Keratinocyte (primary cell): ENCODE measurements at regions not wholly inside any gene's neighbourhood (a gene's known extent, or its start where the extent isn't known, plus 50 kb on each side); places are given as distances from the start of the nearest gene placed in this dataset.
A peak's percentile ranks its signal among the peaks of the same experiment; 100 is the strongest.

Experiments
- DNase-seq: peaks from one replicate; pipeline ENCODE4 v3.0.0-alpha.2; 2011; ENCODE audit warnings: low read depth, missing footprints, low spot score
- FAIRE-seq: peaks from 2 replicates; lab custom pipeline; 2011; peaks lifted over from hg19 to GRCh38; lab: Jason Lieb, UNC
- H2AFZ ChIP-seq: 2 replicates; pipeline ENCODE4 v1.6.0; 2012; ENCODE audit warnings: low read length, control low read depth, inconsistent platforms; ENCODE audit not compliant: control insufficient read depth
- H3K27ac ChIP-seq: 2 replicates; pipeline ENCODE4 v1.5.1; 2011; ENCODE audit warnings: low read length; ENCODE audit not compliant: control insufficient read depth, insufficient read depth
- H3K27me3 ChIP-seq: 3 replicates; pipeline ENCODE4 v1.6.0; 2011; ENCODE audit warnings: low read length; ENCODE audit not compliant: control insufficient read depth, insufficient read depth; ENCODE audit errors: extremely low read depth
- H3K36me3 ChIP-seq, 2 experiments: 2 replicates in 1 of 2; 3 replicates in 1 of 2; pipeline ENCODE4 v1.5.1; 2011; ENCODE audit warnings: low read length in 2 of 2, mild to moderate bottlenecking in 1 of 2; ENCODE audit not compliant: control insufficient read depth in 2 of 2, insufficient read depth in 2 of 2; ENCODE audit errors: extremely low read depth in 1 of 2
- H3K4me1 ChIP-seq: 3 replicates; pipeline ENCODE4 v1.5.1; 2011; ENCODE audit warnings: low read length; ENCODE audit not compliant: control insufficient read depth, insufficient read depth; ENCODE audit errors: extremely low read depth
- H3K4me2 ChIP-seq: 3 replicates; pipeline ENCODE4 v1.6.0; 2011; ENCODE audit warnings: low read depth, low read length; ENCODE audit not compliant: control insufficient read depth, insufficient read depth; ENCODE audit errors: extremely low read depth
- H3K4me3 ChIP-seq, 3 experiments: fragments of 200-600 bp in 1 of 3; sonication (generic) in 1 of 3; 2 replicates in 2 of 3; 3 replicates in 1 of 3; pipeline ENCODE4 v1.5.1; 2011 to 2016; ENCODE audit warnings: low read length in 3 of 3, mild to moderate bottlenecking in 3 of 3, control low read depth in 2 of 3, inconsistent platforms in 1 of 3, low read depth in 1 of 3, mixed read lengths in 1 of 3, mixed run types in 1 of 3, moderate library complexity in 1 of 3; ENCODE audit not compliant: control insufficient read depth in 2 of 3, insufficient read depth in 2 of 3; ENCODE audit errors: extremely low read depth in 1 of 3
- H3K79me2 ChIP-seq: 2 replicates; pipeline ENCODE4 v1.6.0; 2012; ENCODE audit warnings: low read length; ENCODE audit not compliant: control insufficient read depth, insufficient read depth
- H3K9ac ChIP-seq: 3 replicates; pipeline ENCODE4 v1.6.0; 2011; ENCODE audit warnings: low read length; ENCODE audit not compliant: control insufficient read depth, insufficient read depth; ENCODE audit errors: extremely low read depth
- H3K9me1 ChIP-seq: 3 replicates; pipeline ENCODE4 v1.6.0; 2011; ENCODE audit warnings: low read length; ENCODE audit not compliant: control insufficient read depth, insufficient read depth; ENCODE audit errors: extremely low read depth
- H3K9me3 ChIP-seq: 2 replicates; pipeline ENCODE4 v1.5.1; 2012; ENCODE audit warnings: low read depth, low read length; ENCODE audit not compliant: control insufficient read depth
- H4K20me1 ChIP-seq: 3 replicates; pipeline ENCODE4 v1.6.0; 2011; ENCODE audit warnings: low read length; ENCODE audit not compliant: control insufficient read depth, insufficient read depth; ENCODE audit errors: extremely low read depth
- CTCF ChIP-seq, 3 experiments: IDR thresholded peaks in 1 of 3; conservative IDR thresholded peaks in 1 of 3; optimal IDR thresholded peaks in 1 of 3; 2 replicates in 2 of 3; 3 replicates in 1 of 3; pipeline versions ENCODE3 to v1.5.1; 2011; ENCODE audit warnings: low read length in 3 of 3, mild to moderate bottlenecking in 3 of 3, moderate library complexity in 2 of 3, control low read depth in 1 of 3, inconsistent platforms in 1 of 3; ENCODE audit not compliant: insufficient read depth in 2 of 3; ENCODE audit errors: extremely low read depth in 1 of 3
- EZH2 ChIP-seq: IDR thresholded peaks from one replicate; pipeline ENCODE4 v1.6.1; 2012; ENCODE audit warnings: inconsistent platforms, mild to moderate bottlenecking, low read length, moderate library complexity
- dilution Hi-C: fragments of 300-500 bp; cut with MboI; formaldehyde crosslinking; loops from one replicate; pipeline ENCODE4 v1.7.0; 2020; ENCODE audit warnings: low sequenced_read_pairs; ENCODE audit not compliant: extremely low pct_ligation_motif_present

GRCh38 chr20:59428441-59429205, 128.2 kb downstream of the EDN3 start:
- Histone ChIP-seq H3K27me3 (no peaks in the 10 kb centered on the region), H4K20me1 (no peaks in the 10 kb centered on the region)
- dilution Hi-C loops, result no loop called here

GRCh38 chr20:59429396-59429795, 129.0 kb downstream of the EDN3 start:
- Histone ChIP-seq H3K4me2 (peak overlapping the region; percentile 31), H3K27ac (no peak overlapping the region)
- dilution Hi-C loops, result no loop called here

More at GRCh38 chr20:59428441-59429205, 128.2 kb downstream of the EDN3 start:
- Histone ChIP-seq H3K9me3 (no peaks in the 10 kb centered on the region), H3K4me1 (no peaks in the 10 kb centered on the region), H3K4me2 (peak overlapping the region; percentile 31), H3K79me2 (no peaks in the 10 kb centered on the region), H3K9ac (no peak overlapping the region), H3K27ac (no peak overlapping the region), H3K36me3 (no peaks in the 10 kb centered on the region), H3K9me1 (no peaks in the 10 kb centered on the region), H3K4me3 (no peak overlapping the region), H2AFZ (no peak overlapping the region)
- DNase-seq (no peak), FAIRE-seq (no peak)
- TF ChIP-seq CTCF (optimal IDR thresholded peaks at IDR 0.05 in 1 of 3, IDR thresholded peaks at IDR 0.05 in 1 of 3, conservative IDR thresholded peaks at IDR 0.05 in 1 of 3; ENCODE audit: extremely low read depth in 1 of 3, insufficient read depth in 2 of 3, low read length in 3 of 3) (peak in 2 of 3 experiments; percentile 21 to 28), EZH2 (no peak)

More at GRCh38 chr20:59429396-59429795, 129.0 kb downstream of the EDN3 start:
- H3K27me3 ChIP-seq, result no peaks in the 10 kb centered on the region
- no peaks in the 10 kb centered on the region for H3K9me3 ChIP-seq
- H3K9ac ChIP-seq, result no peak overlapping the region
- H3K9me1 ChIP-seq, result no peaks in the 10 kb centered on the region
- DNase-seq (no peak), FAIRE-seq (no peak)
- no peaks in the 10 kb centered on the region for H3K36me3 ChIP-seq
- no peak overlapping the region for H2AFZ ChIP-seq
- TF ChIP-seq CTCF (optimal IDR thresholded peaks at IDR 0.05 in 1 of 3, IDR thresholded peaks at IDR 0.05 in 1 of 3, conservative IDR thresholded peaks at IDR 0.05 in 1 of 3; ENCODE audit: extremely low read depth in 1 of 3, insufficient read depth in 2 of 3, low read length in 3 of 3), result no peak
- no peak for TF ChIP-seq EZH2
- H3K4me1 ChIP-seq, result no peaks in the 10 kb centered on the region
- no peak overlapping the region for H3K4me3 ChIP-seq
- H3K79me2 ChIP-seq, result no peaks in the 10 kb centered on the region
- H4K20me1 ChIP-seq, result no peaks in the 10 kb centered on the region
